T-cell (primary cell): ENCODE measurements at regions not wholly inside any gene's neighbourhood (a gene's known extent, or its start where the extent isn't known, plus 50 kb on each side); places are given as distances from the start of the nearest gene placed in this dataset.

Source experiments
- ATAC-seq, 4 experiments: fragments of 200-7000 bp in 3 of 4; fragments of 150-1000 bp in 1 of 4; cut with Tn5 transposase; replicated peaks in 1 of 4; 1 replicate in 3 of 4; 2 replicates in 1 of 4; pipeline ENCODE4 v1.10.0; 2021; ENCODE audit warnings: moderate library complexity in 3 of 4, mild to moderate bottlenecking in 2 of 4, moderate number of reproducible peaks in 1 of 4
- CTCF ChIA-PET, 2 donors: fragments of 300-600 bp; sonication (Branson Sonifier 250); formaldehyde crosslinking; loops; one replicate each; lab custom pipeline; 2022; ENCODE audit warnings: antibody characterized with exemption in 2 of 2; lab: Charles Lee
- POLR2A ChIA-PET, 2 donors: fragments of 300-600 bp; sonication (Branson Sonifier 250); formaldehyde crosslinking; loops; one replicate each; lab custom pipeline; 2022; ENCODE audit warnings: antibody characterized with exemption in 2 of 2; lab: Charles Lee
- DNase-seq, 35 experiments: peaks; one replicate each; pipeline versions ENCODE4 v3.0.0 to v3.0.0-alpha.2; 2013 to 2023
- H3K27ac ChIP-seq: one replicate; pipeline ENCODE4 v1.5.1; 2013; ENCODE audit warnings: low read length
- H3K27me3 ChIP-seq, 2 experiments: replicated peaks in 1 of 2; 1 replicate in 1 of 2; 2 replicates in 1 of 2; pipeline versions ENCODE4 v1.6.1 to v1.7.0; 2013; ENCODE audit warnings: low read length in 1 of 2, mixed read lengths in 1 of 2; ENCODE audit not compliant: control insufficient read depth in 2 of 2, insufficient read depth in 2 of 2; ENCODE audit errors: extremely low read depth in 1 of 2
- H3K36me3 ChIP-seq, 2 donors: 1 replicate in 1 of 2; 2 replicates in 1 of 2; pipeline versions ENCODE4 v1.6.1 to v1.7.0; 2013; ENCODE audit warnings: low read length in 1 of 2; ENCODE audit not compliant: control insufficient read depth in 2 of 2, insufficient read depth in 1 of 2; ENCODE audit errors: extremely low read depth in 1 of 2
- H3K4me1 ChIP-seq, 2 experiments: 1 replicate in 1 of 2; 2 replicates in 1 of 2; pipeline versions ENCODE4 v1.6.1 to v1.7.0; 2013; ENCODE audit warnings: low read length in 2 of 2, mixed read lengths in 1 of 2; ENCODE audit not compliant: insufficient read depth in 2 of 2, control insufficient read depth in 1 of 2; ENCODE audit errors: extremely low read depth in 1 of 2
- H3K4me3 ChIP-seq, 2 donors: 1 replicate in 1 of 2; 2 replicates in 1 of 2; pipeline versions ENCODE4 v1.5.1 to v1.7.0; 2013; ENCODE audit warnings: mild to moderate bottlenecking in 2 of 2, low read length in 1 of 2, moderate library complexity in 1 of 2; ENCODE audit not compliant: control insufficient read depth in 1 of 2; ENCODE audit errors: extremely low read depth in 1 of 2
- H3K9me3 ChIP-seq: 2 replicates; pipeline ENCODE4 v1.7.0; 2013
- H3K27ac Mint-ChIP-seq, 2 donors: one replicate each; pipeline ENCODE4 v1.8.0; 2020 to 2021; ENCODE audit warnings: mild to moderate bottlenecking in 2 of 2, mixed read lengths in 2 of 2
- H3K27me3 Mint-ChIP-seq, 2 donors: one replicate each; pipeline ENCODE4 v1.8.0; 2021 to 2022; ENCODE audit warnings: mixed read lengths in 2 of 2
- H3K36me3 Mint-ChIP-seq: one replicate; pipeline ENCODE4 v1.8.0; 2021; ENCODE audit warnings: mixed read lengths
- H3K4me1 Mint-ChIP-seq, 3 donors: one replicate each; pipeline ENCODE4 v1.8.0; 2020 to 2022; ENCODE audit warnings: mixed read lengths in 3 of 3, mild to moderate bottlenecking in 1 of 3
- H3K4me3 Mint-ChIP-seq, 3 donors: one replicate each; pipeline ENCODE4 v1.8.0; 2020 to 2022; ENCODE audit warnings: mild to moderate bottlenecking in 3 of 3, mixed read lengths in 3 of 3, moderate library complexity in 3 of 3
- H3K9me3 Mint-ChIP-seq, 3 donors: one replicate each; pipeline ENCODE4 v1.8.0; 2020 to 2022; ENCODE audit warnings: mixed read lengths in 3 of 3
- WGBS: methylation state at CpG from one replicate; pipeline ENCODE4 v1.1.5; 2013; ENCODE audit warnings: missing lambda C conversion rate; ENCODE audit not compliant: insufficient coverage; 5-methylcytosine and 5-hydroxymethylcytosine counted together

DNA sequence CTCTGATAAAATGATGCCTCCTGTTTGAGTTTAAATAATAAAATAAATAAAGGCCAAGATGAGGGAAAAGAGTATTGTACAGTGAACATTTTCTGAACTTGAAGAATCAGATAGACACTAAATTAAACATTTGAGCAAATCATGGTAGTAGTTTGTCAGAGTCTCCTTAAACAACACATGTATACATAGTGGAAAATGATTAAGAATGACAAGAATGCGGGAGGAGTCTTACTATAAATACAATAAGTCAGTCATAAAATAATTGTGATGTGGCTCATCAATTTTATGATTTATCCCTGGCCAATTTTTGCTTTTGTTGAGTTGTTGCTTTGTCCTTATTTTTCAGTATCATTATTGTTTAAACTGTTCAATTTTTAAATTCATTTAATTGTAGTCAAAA, 158.0 kb upstream of the TMC3 start:
- Histone ChIP-seq H3K9me3 (no peaks in the 10 kb centered on the region), H3K27ac (no peak overlapping the region), H3K36me3 (no peaks in the 10 kb centered on the region), H3K4me1 (no peaks in the 10 kb centered on the region), H3K4me3 (no peak overlapping the region), H3K27me3 (peaks cover 0 to 8% of the 10 kb centered on the region in 2 experiments)
- ATAC-seq = no peak
- no peak overlapping the region for H3K27ac Mint-ChIP-seq
- no peak overlapping the region for H3K4me3 Mint-ChIP-seq
- no CpG with 5 or more reads among the region's 1 CpG for WGBS
- no peaks in the 10 kb centered on the region for H3K9me3 Mint-ChIP-seq
- peaks cover 9 to 15% of the 10 kb centered on the region in 2 donors for H3K27me3 Mint-ChIP-seq
- H3K4me1 Mint-ChIP-seq = no peaks in the 10 kb centered on the region
- POLR2A ChIA-PET = no interaction called here
- no peaks in the 10 kb centered on the region for H3K36me3 Mint-ChIP-seq
- no peak for DNase-seq
- CTCF ChIA-PET = no interaction called here

DNA sequence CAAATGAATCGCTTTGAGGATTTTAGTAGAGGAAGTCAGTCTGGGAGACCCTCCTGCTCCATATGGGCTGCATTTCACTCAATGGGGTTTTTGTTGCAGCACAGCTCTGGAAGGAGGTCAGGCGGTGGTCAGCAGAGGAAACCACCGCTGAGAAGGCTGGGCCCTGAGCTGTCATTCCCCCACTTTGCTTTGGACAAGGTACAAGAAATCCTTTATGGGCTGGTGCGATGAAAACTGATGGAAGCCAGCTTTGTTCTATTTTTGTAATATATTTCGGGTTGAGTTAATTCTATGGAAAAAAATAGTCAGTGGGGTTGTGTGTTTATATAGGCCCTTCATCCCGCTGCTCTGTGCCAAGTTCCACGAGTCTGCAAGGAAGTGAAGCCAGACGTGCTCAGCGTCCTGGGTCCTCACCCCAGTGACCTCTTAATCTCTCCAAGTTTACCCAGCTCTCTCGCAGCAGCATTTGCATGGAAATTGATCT, 157.1 kb upstream of the TMC3 start:
- Mint-ChIP-seq H3K4me3 (no peak overlapping the region), H3K36me3 (no peaks in the 10 kb centered on the region), H3K27me3 (peaks cover 8 to 15% of the 10 kb centered on the region in 2 donors), H3K9me3 (no peaks in the 10 kb centered on the region), H3K4me1 (no peaks in the 10 kb centered on the region), H3K27ac (no peak overlapping the region)
- 92% methylated on average over 3 of the region's 10 CpGs for WGBS
- no peak for ATAC-seq
- Histone ChIP-seq H3K4me1 (no peaks in the 10 kb centered on the region), H3K27ac (no peak overlapping the region), H3K27me3 (peaks cover 0 to 8% of the 10 kb centered on the region in 2 experiments), H3K9me3 (no peaks in the 10 kb centered on the region), H3K36me3 (no peaks in the 10 kb centered on the region), H3K4me3 (no peak overlapping the region)
- DNase-seq = no peak
- ChIA-PET POLR2A (interaction anchor here in 1 of 2 donors (0.5 kb wide), 1 partner anchor 257 kb away, joined by 5 read pairs; no protein-coding TSS in a partner anchor), CTCF (no interaction called here)

DNA sequence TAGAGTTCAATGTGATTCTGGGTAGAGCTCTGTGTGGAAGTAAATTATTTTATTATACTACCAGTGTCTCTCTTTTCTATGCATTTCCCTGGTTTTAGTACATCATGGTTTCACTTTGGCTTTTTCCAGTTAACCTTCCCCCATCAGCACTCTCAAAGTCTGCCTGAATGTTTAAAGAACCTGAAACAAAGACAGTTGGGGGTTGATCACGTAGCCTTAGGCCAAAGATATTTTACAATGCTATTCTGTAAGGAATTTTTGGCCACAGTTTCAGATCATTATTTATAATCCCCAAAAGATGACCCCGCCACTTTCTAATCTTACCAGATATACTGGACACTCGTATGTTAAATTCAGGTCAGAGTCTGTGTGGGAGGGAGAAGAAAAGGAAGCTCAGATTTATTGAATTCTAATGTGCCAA, 156.3 kb upstream of the TMC3 start:
- H3K4me3 Mint-ChIP-seq = no peak overlapping the region
- Histone ChIP-seq H3K36me3 (no peaks in the 10 kb centered on the region), H3K4me1 (no peaks in the 10 kb centered on the region), H3K4me3 (no peak overlapping the region), H3K27ac (no peak overlapping the region), H3K27me3 (peaks cover 0 to 8% of the 10 kb centered on the region in 2 experiments), H3K9me3 (no peaks in the 10 kb centered on the region)
- ChIA-PET CTCF (no interaction called here), POLR2A (interaction anchor here in 1 of 2 donors (0.5 kb wide), 1 partner anchor 258 kb away, joined by 5 read pairs; no protein-coding TSS in a partner anchor)
- no peak overlapping the region for H3K27ac Mint-ChIP-seq
- ATAC-seq (no peak), DNase-seq (no peak)
- no peaks in the 10 kb centered on the region for H3K4me1 Mint-ChIP-seq
- no peaks in the 10 kb centered on the region for H3K9me3 Mint-ChIP-seq
- peaks cover 7 to 11% of the 10 kb centered on the region in 2 donors for H3K27me3 Mint-ChIP-seq
- H3K36me3 Mint-ChIP-seq = no peaks in the 10 kb centered on the region
- no CpG with 5 or more reads among the region's 3 CpGs for WGBS

DNA sequence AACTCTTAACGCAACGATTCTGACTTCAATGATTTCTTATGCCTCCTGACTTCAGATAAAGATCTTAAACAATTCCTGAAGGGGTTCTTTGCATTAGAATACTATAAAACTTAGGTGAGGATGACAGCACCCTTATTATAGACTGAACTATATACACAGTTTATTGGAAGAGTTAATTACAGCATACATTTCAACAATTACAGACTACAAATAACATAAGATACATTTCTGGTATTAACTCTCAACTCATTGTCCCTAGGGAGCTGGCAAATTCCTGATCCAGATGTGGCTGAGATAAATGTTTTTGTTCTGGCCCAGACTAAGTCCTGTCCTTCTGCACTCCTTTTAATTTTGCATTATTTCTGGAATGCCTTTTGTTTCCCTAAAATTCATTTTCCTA, 155.5 kb upstream of the TMC3 start:
- no CpG with 5 or more reads among the region's 2 CpGs for WGBS
- no peaks in the 10 kb centered on the region for H3K36me3 Mint-ChIP-seq
- H3K36me3 ChIP-seq = no peaks in the 10 kb centered on the region
- H3K4me3 ChIP-seq = no peak overlapping the region
- ChIA-PET CTCF (no interaction called here), POLR2A (no interaction called here)
- no peak overlapping the region for H3K27ac Mint-ChIP-seq
- no peaks in the 10 kb centered on the region for H3K4me1 Mint-ChIP-seq
- H3K9me3 Mint-ChIP-seq = no peaks in the 10 kb centered on the region
- no peaks in the 10 kb centered on the region for H3K9me3 ChIP-seq
- H3K4me3 Mint-ChIP-seq = no peak overlapping the region
- ATAC-seq (no peak), DNase-seq (no peak)
- H3K27me3 Mint-ChIP-seq = peaks cover 5 to 11% of the 10 kb centered on the region in 2 donors
- H3K27me3 ChIP-seq = peaks cover 0 to 8% of the 10 kb centered on the region in 2 experiments
- H3K4me1 ChIP-seq = no peaks in the 10 kb centered on the region
- no peak overlapping the region for H3K27ac ChIP-seq

DNA sequence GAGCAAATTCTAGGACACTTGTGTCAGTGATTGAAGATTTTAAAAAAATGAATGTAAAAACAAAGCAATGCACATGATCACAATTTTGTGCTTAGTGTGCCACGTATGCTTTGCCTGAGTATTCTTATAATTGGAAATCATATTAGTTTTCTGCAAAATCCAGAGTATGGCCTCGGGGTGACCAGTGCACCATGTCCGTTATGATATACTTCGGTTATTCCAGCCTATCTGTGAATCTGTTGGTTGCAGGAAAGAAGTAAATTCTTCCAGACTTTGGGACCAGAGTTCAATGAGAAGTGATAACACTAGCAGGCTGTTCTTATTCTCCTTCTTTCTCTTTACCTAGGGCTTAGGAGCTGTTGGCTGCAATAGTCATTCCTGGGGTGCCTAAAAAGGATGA, 152.0 kb upstream of the TMC3 start:
- CTCF ChIA-PET = no interaction called here
- POLR2A ChIA-PET = no interaction called here
- WGBS = 73% methylated on average over 3 of the region's 4 CpGs
- H3K36me3 Mint-ChIP-seq = no peaks in the 10 kb centered on the region
- H3K4me3 Mint-ChIP-seq = no peak overlapping the region
- no peak overlapping the region for H3K27ac Mint-ChIP-seq
- peaks cover 0 to 8% of the 10 kb centered on the region in 2 experiments for H3K27me3 ChIP-seq
- H3K9me3 ChIP-seq = no peaks in the 10 kb centered on the region
- no peak overlapping the region for H3K27ac ChIP-seq
- DNase-seq = no peak
- peaks cover 7 to 8% of the 10 kb centered on the region in 2 donors for H3K27me3 Mint-ChIP-seq
- no peaks in the 10 kb centered on the region for H3K4me1 Mint-ChIP-seq
- no peaks in the 10 kb centered on the region for H3K9me3 Mint-ChIP-seq
- no peak for ATAC-seq
- H3K4me1 ChIP-seq = no peaks in the 10 kb centered on the region
- H3K36me3 ChIP-seq = no peaks in the 10 kb centered on the region
- H3K4me3 ChIP-seq = no peak overlapping the region

DNA sequence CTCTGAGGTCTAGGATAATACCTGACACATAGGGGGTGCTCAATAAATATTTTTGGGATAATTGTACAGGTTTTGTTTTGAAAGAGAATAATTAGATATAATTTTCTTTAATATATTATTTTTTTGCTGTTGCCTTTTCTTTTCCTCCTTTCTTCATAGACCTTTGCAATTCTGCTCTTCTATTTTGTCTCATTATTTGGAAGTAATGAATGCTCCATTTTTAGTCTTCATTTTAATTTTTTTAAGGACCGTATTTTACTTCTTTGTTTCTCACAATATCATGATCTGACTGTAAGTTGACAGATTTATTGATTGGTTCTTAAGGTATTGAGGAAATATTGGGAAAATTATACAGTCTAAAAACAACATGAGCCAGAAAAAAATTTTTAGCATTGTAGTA, 150.5 kb upstream of the TMC3 start:
- DNase-seq = no peak
- peaks cover 0 to 6% of the 10 kb centered on the region in 2 experiments for H3K27me3 ChIP-seq
- no CpG with 5 or more reads among the region's 1 CpG for WGBS
- H3K36me3 ChIP-seq = no peaks in the 10 kb centered on the region
- Mint-ChIP-seq H3K27me3 (peaks cover 7 to 8% of the 10 kb centered on the region in 2 donors), H3K9me3 (no peaks in the 10 kb centered on the region), H3K36me3 (no peaks in the 10 kb centered on the region), H3K27ac (no peak overlapping the region), H3K4me1 (no peaks in the 10 kb centered on the region), H3K4me3 (no peak overlapping the region)
- no peaks in the 10 kb centered on the region for H3K9me3 ChIP-seq
- POLR2A ChIA-PET = no interaction called here
- ATAC-seq = no peak
- no peaks in the 10 kb centered on the region for H3K4me1 ChIP-seq
- no peak overlapping the region for H3K27ac ChIP-seq
- no peak overlapping the region for H3K4me3 ChIP-seq
- CTCF ChIA-PET = no interaction called here

DNA sequence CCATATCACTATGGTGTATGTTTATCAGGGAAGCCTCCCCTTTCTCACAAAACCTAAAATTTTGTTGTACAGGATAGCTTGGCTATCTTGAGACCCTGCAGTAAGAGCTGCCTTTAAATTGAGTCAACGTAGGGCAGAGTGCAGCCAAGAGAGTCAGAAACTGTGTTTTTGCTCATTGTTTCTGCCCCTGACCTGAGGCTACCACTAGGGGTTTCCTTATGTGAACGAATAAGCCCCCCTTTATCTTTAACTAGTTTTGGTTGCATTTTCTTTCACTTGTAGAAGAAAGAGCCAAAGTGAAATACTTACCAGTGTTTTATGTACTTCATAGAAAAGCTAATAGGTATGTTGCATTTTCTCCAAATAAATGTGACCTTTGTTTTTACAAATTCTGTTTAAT, 149.9 kb upstream of the TMC3 start:
- WGBS = 83% methylated on average over 1 of the region's 2 CpGs
- no peaks in the 10 kb centered on the region for H3K36me3 Mint-ChIP-seq
- Histone ChIP-seq H3K4me3 (no peak overlapping the region), H3K27ac (no peak overlapping the region), H3K27me3 (peaks cover 0 to 6% of the 10 kb centered on the region in 2 experiments), H3K9me3 (no peaks in the 10 kb centered on the region), H3K4me1 (no peaks in the 10 kb centered on the region), H3K36me3 (no peaks in the 10 kb centered on the region)
- H3K27ac Mint-ChIP-seq = no peak overlapping the region
- H3K4me1 Mint-ChIP-seq = no peaks in the 10 kb centered on the region
- CTCF ChIA-PET = interaction anchor here (0.5 to 1.1 kb wide), 2 partner anchors 9 to 20 kb away, joined by 3 to 4 read pairs; no protein-coding TSS in a partner anchor
- POLR2A ChIA-PET = no interaction called here
- no peak overlapping the region for H3K4me3 Mint-ChIP-seq
- ATAC-seq (no peak), DNase-seq (no peak)
- H3K27me3 Mint-ChIP-seq = peaks cover 7 to 8% of the 10 kb centered on the region in 2 donors
- no peaks in the 10 kb centered on the region for H3K9me3 Mint-ChIP-seq
